Activated T-cell treated with anti-CD3 and anti-CD28 coated beads for 24 hours (primary cell): ENCODE measurements at regions not wholly inside any gene's neighbourhood (a gene's known extent, or its start where the extent isn't known, plus 50 kb on each side); places are given as distances from the start of the nearest gene placed in this dataset.

Experiments
- DNase-seq: peaks from one replicate; pipeline ENCODE4 v3.0.0-alpha.2; 2020; ENCODE audit warnings: low read depth

DNA sequence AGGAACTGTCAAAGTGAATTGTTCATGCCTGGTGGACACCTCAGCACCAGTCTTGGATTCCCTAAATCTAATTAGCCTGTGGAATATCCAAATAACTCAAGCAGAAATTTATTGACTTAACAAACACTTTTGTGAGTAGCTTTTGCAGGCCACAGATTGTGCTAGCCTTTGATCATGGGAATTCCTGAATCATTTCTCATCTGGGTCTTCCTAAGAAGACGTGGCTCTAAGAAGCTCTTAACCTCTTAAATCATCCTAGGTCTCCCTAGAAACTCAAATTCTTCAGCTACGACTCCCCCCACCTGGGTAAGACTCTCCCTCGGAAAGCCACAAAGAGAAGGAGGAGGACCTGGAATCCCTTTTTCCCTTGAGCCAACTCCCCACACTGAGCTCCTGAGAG, 53.8 kb upstream of the PSEN2 start:
- DNase-seq = no peak

DNA sequence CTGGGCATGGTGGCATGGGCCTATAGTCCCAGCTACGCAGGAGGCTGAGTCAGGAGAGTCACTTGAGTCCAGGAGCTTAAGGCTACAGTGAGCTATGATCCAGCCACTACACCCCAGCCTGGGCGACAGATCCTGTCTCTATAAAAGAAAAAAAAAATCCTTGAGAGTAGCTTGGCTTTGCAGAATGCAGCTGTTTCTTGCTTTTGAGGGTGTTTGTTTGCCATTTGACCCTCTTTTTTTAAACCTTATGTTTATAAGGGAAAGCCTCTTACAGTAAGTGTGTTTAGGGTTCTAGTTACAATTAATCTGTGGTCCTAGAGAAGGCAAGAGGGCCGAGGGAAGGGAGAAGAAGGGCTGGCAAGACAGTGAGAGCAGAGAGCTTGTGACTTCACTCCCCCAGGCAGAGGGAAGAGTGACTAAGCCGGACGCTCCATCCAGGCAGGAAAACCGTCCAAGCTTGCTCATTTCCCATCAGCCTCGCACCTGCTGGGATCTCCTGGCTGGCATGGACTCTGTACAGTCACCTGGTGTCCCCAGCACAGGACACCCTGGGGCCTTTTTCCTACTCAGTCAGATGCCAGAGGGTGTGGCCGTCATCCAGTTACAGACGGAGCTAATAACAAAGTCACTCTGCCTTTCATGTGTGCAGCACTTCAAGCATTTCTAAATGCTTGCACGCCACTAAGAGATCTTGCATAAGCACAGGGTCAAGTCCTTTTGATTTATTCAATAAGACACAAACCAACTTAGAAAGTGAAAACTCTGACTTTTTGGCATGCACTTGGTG, 55.5 kb upstream of the PSEN2 start:
- DNase-seq = no peak

DNA sequence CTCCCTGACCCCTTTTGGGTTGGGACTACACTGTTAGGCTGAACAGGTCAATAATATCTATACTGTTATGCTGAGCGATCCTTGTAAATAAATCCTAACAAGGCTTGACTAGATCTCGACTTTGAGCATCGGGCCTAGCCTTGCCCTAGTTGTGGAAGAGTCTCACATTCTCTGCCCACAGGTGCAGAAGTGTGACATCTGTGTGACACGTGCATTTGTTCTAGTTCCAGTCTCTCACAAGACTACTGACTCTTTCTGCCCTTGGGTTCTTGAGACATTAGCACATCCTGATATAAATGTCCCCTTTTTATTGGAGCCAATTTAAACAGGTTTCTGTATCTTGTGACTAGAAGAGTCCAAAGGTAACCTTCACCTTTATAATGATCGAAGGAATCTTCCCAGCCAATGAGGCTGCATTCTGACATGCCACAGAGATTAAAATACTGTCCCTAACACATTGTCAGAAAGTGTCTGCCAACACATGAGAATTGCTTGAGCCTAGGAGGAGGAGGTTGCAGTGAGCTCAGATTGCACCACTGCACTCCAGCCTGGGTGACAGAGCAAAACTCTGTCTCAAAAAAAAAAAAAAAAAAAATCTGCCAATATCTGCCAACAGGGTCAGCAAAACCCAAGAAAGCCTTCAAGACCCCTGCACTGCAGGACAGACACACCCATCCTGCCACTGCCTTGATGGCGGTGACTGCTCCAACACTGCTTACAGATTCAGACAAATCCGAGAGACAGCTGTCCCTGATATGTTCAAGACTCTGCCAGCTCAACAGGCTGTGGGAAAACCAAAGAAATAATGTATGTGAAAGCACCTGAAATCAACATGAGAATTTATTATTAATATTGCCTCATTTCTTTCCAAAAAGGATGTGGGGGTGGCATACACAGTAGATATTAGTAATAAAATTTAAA, 56.5 kb upstream of the PSEN2 start:
- no peak for DNase-seq

DNA sequence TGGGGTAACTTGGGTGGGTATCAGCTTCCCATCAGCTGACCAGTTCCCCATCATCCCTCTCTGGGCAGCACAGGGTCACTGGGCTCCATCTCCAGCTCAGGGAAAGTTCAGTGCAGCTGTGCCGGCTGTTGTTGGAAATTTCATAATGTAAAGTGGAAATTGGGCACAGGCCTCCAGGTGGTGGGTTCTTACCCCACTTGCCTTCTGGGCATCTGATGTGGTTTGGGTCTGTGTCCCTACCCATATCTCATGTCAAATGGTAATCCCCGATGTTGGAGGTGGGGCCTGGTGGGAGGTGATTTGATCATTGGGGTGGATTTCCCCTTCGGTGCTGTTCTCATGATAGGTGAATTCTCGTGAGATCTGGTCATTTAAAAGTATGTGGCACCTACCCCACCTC, 59.7 kb upstream of the PSEN2 start:
- no peak for DNase-seq

DNA sequence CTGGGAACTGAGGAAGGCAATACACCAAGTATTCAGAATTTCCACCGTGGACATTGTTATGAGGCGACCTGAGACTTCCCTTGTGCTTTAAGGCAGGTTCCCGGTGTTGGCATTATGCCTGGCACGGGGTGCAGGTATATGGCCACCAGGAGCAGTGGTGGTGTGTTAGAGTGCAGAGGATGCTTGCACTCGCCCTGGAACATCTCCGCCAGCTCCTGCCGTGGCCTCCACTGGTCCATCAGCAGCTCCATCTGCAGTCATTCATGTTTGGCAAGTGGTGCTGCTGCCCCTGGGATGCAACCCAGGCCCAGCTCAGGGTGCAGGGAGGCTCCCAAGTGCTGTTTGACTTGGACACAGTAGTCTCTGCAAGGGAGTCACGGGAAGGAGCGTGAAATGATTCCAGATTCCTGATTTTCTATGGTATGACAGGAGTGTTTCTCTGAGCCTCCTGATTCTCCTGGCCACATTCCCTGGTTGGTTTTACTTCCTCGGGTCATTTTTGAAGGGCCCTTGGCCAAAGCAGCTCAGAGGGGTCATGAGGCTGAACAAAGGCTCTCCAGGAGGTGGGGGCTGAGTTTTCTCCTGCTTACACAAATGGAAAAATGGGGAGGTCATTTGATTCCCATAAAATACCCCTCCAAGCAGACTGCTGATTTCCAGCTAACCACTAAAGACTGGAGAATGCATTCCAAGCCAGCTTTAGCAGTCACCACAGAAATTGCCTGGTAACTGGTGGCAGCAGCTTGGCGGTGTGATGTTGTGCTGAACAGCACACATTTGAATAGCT, 60.4 kb upstream of the PSEN2 start:
- no peak for DNase-seq

DNA sequence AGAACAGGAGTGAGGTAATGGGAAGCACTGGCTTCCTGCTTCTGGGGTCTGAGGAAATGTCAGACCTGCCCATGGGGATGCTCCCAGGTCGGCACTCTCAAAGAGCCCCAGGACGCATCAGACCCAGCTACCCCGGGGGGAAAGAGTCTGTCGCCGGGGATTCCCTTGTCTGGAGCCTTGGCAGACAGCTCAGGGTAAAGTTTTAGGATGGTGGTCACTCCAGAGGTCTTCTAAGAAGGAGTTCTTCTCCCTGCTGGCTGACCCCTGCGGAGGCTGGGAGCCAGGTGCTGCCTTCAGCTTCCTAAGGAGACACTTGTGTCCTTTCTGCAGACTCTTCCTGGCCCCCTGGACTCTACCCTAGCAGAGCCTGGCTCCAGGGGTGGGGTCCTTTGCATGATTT, 61.9 kb upstream of the PSEN2 start:
- no peak for DNase-seq

DNA sequence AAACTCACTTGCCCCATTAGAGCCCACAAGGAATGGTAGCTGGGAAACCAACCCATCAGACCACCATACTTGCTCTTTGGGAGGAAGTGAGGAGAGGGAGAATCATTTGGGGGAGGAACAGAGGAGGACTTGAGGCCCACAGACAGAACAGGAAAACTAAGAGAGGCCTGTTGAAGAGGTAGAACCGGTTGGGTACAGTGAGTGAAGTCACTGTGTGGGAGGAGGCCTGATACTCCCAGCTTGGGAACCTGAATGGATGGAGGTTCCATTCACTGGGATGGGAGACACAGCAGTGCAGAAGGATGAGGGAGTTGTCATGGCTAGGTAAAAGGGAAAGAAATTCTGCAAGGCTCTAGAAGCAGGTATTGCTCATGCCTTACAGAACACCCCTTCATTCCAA, 63.4 kb upstream of the PSEN2 start:
- no peak for DNase-seq

DNA sequence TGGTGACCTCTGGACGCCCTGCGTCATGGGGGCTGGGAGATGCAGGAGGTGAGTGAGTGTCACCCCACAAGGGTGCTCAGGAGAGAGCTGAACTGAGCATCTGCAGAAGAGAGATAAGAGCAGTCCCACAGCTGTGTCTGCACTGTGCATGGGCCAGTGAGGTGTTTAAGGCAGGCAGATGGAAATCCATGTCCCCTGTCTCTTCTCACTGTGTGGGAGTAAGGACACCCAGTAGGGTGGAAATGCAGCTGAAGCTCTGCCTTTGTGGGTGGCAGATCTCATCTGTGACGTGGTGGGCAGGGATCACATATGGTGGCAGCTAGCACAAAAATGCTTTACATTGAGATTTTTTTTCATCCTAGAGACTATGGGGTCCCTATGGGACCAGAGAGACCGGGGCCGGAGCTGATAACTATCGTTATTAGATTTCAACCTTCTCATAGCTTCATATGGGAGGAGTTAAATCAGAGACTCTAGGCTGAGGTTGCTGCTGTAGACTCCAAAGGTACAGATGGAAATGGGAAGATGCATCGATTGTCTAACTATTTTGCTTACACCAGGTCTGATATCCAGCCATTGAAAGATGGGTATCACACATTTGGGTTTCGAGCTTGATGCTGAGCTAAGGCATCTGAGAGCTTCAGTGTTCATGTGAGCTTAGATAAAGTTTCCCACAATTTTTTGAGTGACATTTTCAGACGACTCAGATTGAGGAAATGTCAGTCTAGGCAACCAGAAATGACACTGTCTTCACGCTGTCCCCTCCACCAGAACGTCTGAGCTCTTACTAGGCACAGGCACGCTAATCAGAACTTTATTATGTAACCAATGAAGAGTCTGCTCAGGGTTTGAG, 65.3 kb upstream of the PSEN2 start:
- no peak for DNase-seq

DNA sequence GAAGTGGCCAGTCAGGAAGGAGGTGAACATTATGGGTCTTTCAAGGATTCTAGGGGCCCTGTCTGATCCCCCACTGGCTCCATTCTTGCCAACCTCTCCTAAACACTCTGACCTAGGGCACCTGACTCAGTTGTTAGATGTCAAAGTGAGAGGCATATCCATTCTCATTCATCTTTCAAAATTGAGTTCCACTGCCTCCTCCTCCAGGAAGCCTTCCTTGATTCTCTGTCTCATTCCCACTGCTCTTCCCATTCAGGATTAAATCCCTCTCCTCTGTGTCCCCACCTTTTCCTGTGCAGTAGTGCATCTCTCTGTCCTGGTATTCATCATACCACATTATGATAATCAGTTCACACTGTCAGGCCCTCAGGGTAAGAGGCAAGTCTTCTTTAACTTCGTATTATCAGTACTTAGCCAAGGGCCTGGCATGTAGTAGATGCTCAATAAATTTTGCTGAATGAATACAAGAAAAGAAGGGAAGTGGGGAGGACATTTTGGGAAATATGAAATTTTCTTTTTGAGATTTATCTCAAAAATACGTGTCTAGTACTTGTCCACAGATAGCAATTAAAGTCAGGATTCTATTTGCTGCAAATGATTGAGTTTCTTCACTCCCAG, 61.8 kb upstream of the ITPKB start:
- no peak for DNase-seq

DNA sequence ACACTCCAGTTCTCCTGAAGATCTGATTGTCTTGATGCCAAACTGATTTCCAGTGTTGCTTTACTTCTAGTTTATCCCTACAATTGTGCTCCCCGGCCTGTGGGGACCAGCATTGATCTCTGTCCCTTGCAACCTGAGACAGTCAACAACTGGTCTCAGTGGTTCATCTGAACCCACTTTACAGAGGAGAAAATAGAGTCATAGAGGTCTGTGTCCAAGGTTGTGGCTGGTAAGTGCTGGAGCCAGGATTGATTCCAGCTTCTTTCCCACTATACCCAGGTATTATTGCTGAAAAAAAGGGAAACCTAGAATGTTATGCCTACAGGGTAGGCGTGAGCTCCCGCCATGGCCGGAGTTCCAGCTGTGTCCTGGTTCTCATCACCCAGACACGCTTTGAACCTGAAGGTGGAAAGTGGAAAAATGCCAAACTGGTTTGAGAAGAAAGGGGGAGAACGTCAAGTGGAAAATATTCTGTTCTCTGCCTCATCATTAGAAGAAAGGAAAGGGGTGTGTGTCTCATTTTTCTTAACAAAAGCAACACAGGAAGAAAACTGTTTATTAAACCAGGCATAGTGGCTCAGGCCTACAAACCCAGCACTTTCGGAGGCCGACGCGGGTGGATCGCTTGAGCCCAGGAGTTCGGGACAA, 60.7 kb upstream of the ITPKB start:
- no peak for DNase-seq

DNA sequence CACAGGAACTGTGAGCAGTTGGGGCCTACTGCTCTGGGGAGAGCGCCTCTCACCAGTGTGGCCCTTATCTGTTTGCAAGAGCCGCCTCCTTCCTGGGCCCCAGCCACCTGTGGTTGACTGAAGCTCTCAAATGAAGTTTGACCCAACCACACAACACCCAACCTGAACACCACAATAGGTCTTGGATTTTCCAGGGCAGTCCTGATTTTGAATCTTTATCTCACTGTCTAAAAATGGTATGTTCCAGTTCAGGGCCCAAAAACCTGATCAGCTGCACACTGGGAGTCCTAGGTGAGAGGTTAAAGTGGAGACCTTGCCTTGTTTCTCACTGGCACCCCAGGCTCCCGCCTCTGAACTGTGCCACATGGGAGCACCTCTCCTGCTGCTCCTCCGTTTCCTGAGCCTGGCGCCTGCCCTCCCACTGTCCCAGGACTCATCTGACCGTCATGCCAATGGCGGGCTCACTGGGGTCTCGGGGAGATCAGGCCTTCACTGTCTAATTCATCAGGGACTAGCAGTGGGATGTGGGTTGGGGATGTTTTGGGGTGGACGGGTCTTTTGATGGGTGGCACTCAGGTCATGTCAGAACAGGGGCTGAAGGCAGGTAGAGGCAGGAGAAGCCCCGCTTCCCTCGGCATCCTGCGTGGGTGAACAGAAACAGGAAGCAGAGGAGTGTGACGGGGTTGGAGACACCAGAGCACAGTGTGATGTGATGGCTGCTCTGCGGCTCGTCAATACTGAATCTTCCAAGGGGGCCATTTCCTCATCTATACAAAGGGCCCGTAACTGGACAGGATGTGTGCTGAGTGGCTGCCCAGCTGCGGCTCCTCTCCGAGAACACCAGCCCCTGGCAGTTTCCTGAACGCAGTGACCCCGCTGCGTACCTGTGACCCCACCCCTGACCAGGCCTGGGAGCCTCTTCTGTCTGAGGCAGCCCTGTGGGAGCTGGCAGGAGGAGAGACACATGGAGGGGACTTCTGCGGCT, 59.6 kb upstream of the ITPKB start:
- DNase-seq = peak; percentile 42

DNA sequence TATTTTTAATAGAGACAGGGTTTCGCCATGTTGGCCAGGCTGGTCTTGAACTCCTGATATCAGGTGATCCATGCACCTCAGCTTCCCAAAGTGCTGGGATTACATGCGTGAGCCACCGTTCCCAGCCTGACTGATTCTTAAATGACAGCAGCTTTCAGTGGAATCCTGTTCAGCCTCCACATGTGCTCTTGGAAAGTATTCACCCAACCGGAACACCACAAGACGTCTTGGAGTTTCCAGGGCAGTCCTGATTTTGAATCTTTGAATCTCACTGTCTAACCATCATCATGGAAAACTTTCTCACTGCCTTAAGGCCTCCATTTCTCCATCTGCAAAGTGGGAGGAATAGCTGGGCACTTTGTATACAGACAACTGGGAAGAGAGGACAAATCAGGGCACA, 58.1 kb upstream of the ITPKB start:
- no peak for DNase-seq

DNA sequence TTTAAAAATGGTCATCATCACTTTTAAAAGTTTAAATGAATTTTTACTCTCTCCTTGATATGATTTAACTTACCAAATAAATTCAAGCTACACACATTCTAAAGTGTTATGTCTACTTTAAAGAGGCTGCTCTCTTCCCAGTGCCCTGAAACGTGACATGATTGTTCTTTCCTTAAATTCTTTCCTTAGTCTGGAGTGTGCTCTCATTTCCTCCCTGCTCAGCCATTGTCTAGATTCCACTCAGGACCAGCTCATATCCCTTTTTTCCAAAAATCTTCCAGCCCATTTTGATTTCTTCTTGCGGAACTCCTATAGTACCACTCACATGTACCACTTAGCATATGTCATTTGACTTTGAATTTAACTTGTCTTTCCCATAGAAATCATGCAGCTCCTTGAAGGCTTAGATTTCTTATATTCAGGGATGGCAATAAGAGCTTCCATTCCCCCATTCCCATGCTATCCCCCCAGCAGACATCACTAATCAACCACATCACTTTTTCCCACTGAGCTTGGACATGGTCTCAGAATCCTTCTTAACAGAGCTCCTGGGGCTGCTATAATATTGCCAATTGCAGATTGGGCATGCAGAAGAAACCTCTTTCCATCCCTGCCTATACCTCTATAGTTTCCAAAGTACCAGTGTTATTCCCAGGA, 54.7 kb upstream of the ITPKB start:
- DNase-seq = no peak

DNA sequence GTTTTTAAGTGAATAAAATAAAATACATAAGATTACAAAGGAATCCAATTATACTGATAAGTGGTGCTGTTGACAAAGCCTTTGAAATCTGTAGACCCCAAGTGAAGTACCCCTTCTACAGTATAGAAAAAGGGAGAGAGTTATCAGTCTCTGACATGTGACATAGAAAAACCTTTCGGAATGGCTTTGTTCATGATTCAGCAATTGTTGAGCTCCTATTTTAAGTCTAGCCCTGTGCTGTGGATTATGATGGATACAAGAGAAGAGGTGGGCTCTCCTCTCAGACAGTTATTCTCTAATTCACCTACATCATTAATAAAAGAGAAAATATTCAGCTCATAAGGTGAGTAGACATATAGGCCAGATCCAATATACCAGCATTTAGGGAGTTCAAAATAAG, 53.3 kb upstream of the ITPKB start:
- DNase-seq = no peak

DNA sequence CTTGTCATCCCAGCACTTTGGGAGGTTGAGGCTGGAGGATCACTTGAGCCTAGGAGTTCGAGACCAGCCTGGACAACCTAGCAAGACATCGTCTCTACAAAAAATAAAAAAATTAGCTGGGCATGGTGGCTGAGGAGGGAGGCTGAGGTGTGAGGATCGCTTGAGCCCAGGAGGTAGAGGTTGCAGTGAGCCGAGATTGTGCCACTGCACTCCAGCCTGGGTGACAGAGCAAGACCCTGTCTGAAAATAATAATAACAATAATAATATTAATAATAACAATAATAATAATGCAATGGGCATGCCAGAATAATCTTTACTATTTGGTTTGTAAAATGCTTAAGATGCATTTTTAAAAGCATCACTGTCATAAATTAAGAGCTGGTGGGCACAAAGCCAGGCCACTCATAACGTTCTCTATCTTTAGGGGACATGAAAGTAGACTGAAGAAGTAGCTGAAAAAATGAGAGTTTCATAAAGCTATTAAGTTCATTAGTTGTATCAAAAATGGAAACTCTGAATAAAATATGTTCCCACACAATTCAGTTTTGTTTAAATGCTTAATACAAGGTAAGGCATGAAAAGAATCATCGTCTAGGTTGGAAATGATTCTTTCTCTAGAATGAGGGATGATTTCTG, 51.6 kb upstream of the ITPKB start:
- DNase-seq = no peak

DNA sequence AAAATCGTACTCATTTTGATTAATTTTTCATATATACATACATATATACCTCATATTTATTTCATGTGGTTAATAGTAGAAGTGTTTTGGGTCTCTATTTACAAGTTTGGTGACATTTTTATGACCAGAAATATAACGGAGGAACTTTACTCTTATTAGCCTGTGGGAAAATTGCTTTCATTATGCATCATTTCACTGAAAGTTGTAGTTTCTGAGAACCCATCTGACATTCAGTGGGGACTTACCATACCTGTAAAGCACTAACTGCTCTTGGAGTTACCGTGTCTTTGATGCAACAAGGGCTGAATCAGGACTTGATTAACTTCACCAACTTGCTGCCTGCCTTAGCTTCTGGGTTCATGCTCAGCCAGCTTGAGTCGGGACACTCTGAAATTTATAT, 49.9 kb upstream of the ITPKB start:
- no peak for DNase-seq
